Muscle layer of duodenum (tissue), 2 donors: ENCODE measurements at regions not wholly inside any gene's neighbourhood (a gene's known extent, or its start where the extent isn't known, plus 50 kb on each side); places are given as distances from the start of the nearest gene placed in this dataset.
"Not testable (repeated sequence)": the region's sequence is repeated elsewhere in the genome, so short reads cannot be mapped to it uniquely, and the experiment has no call there.

Experiments used
- H3K27ac ChIP-seq: one replicate; pipeline ENCODE4 v1.7.0; 2013; ENCODE audit warnings: mild to moderate bottlenecking, low read length
- H3K27me3 ChIP-seq: one replicate; pipeline ENCODE4 v1.7.0; 2013; ENCODE audit warnings: low read depth, mild to moderate bottlenecking, control low read depth, low read length
- H3K36me3 ChIP-seq, 2 donors: one replicate each; pipeline ENCODE4 v1.7.0; 2013; ENCODE audit warnings: low read length in 2 of 2, control low read depth in 1 of 2, mild to moderate bottlenecking in 1 of 2; ENCODE audit not compliant: insufficient read depth in 2 of 2, control insufficient read depth in 1 of 2
- H3K4me1 ChIP-seq, 2 donors: one replicate each; pipeline ENCODE4 v1.7.0; 2013; ENCODE audit warnings: low read length in 2 of 2, mild to moderate bottlenecking in 2 of 2, control low read depth in 1 of 2, moderate library complexity in 1 of 2; ENCODE audit not compliant: insufficient read depth in 2 of 2, control insufficient read depth in 1 of 2
- H3K4me3 ChIP-seq, 2 donors: one replicate each; pipeline ENCODE4 v1.7.0; 2013; ENCODE audit warnings: low read length in 2 of 2, low read depth in 1 of 2, mild to moderate bottlenecking in 1 of 2
- H3K9me3 ChIP-seq, 2 donors: one replicate each; pipeline ENCODE4 v1.7.0; 2013; ENCODE audit warnings: low read length in 2 of 2, control low read depth in 1 of 2, mild to moderate bottlenecking in 1 of 2; ENCODE audit not compliant: control insufficient read depth in 1 of 2
- donor health status: healthy.

DNA sequence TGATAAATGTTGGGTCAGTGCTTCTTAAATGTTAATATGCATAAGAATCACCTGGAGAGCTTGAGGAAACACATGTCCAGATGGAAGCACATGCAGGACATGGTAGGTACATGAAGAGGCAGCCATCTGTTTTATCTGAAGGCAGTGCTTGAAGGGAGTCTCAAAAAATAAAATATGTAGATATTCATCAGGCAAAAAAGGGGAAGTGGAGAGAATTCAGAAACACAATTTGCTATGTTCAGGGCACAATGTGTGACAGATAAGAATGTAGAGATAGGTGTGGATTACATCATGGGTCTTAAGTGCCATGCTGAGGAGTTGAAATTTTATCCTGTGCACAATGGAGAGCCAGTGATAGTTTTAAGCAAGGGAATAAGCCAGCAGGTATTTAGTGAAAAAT is 59.6 kb upstream of the CASK start:
- Histone ChIP-seq H3K4me3 (no peak overlapping the region), H3K36me3 (no peaks in the 10 kb centered on the region), H3K9me3 (no peaks in the 10 kb centered on the region), H3K27me3 (no peaks in the 10 kb centered on the region), H3K27ac (no peak overlapping the region), H3K4me1 (no peaks in the 10 kb centered on the region)

- Histone ChIP-seq H3K9me3 (no peaks in the 10 kb centered on the region), H3K4me3 (no peak overlapping the region), H3K27ac (no peak overlapping the region), H3K36me3 (no peaks in the 10 kb centered on the region), H3K4me1 (no peaks in the 10 kb centered on the region), H3K27me3 (no peaks in the 10 kb centered on the region)
These were observed 58.2 kb upstream of the CASK start for GRCh38 chrX:41981481-41982013.

- H3K4me1 ChIP-seq, H3K27ac ChIP-seq, H3K9me3 ChIP-seq, H3K4me3 ChIP-seq, H3K27me3 ChIP-seq, H3K36me3 ChIP-seq: not testable (repeated sequence)
These were observed 51.3 kb upstream of the CASK start for GRCh38 chrX:41974677-41975076.

DNA sequence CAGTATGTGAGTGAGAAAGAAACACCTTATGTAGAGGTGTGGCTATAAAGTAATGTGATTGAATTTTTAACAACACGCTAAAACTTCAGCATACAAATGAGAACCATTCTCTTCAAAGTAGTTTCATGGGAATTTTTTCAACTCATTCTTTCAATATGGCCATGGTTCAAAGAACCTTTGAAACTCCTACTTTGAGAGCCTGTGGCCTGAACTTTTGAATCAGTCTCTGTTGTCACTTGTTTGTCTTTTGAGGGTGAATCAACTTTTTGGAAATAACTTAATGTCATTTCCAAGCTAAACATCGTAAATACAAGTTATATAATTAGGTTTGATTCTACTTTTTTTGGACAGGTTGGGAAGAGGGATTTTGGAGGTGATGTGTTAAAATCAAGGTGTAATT is 49.9 kb upstream of the CASK start:
- Histone ChIP-seq H3K4me3 (no peak overlapping the region), H3K27ac (no peak overlapping the region), H3K9me3 (no peaks in the 10 kb centered on the region), H3K36me3 (no peaks in the 10 kb centered on the region), H3K27me3 (no peaks in the 10 kb centered on the region), H3K4me1 (no peaks in the 10 kb centered on the region)
